ENCODE measurements at regions not wholly inside any gene's neighbourhood (a gene's known extent, or its start where the extent isn't known, plus 50 kb on each side); places are given as distances from the start of the nearest gene placed in this dataset.
A peak's percentile ranks its signal among the peaks of the same experiment; 100 is the strongest.

- Histone ChIP-seq H3K27ac (peak overlapping the region; percentile 88 to 90), H3K4me1 (peaks cover 35 to 73% of the 10 kb centered on the region in 2 donors), H3K27me3 (no peaks in the 10 kb centered on the region), H3K36me3 (no peaks in the 10 kb centered on the region), H3K9me3 (no peaks in the 10 kb centered on the region), H3K4me3 (no peak overlapping the region)
- intact Hi-C loops (cut with DNase I) = no loop called here
- TF ChIP-seq CTCF (IDR thresholded peaks at IDR 0.05) = no peak
- DNase-seq (ENCODE audit: low spot score in 2 of 2) = peak; percentile 36 to 87
Measured at GRCh38 chr2:42961385-42961811, 169.0 kb upstream of the HAAO start.

DNA sequence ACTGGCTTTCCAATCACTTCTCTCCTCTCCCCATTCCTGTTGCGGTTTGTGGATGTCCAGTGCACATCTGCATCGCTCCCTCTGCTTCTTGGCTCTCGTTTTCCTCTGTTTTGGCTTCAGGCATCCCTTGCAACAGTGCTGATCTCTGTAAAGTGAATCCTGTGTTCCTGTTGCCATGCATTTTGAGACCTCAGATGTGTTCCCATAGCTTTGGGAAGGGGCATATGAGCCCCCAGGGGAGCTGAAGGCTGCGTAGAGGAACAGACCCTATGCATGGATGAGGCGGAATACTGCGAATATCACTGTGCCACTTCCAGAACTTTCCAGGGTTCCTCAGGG lies 168.4 kb upstream of the HAAO start:
- intact Hi-C loops (cut with DNase I) = no loop called here
- Histone ChIP-seq H3K4me3 (no peak overlapping the region), H3K27me3 (no peaks in the 10 kb centered on the region), H3K36me3 (no peaks in the 10 kb centered on the region), H3K4me1 (peaks cover 35 to 73% of the 10 kb centered on the region in 2 donors), H3K9me3 (no peaks in the 10 kb centered on the region), H3K27ac (peak overlapping the region; percentile 88 to 90)
- TF ChIP-seq CTCF (IDR thresholded peaks at IDR 0.05) = no peak
- DNase-seq (ENCODE audit: low spot score in 2 of 2) = no peak

DNA sequence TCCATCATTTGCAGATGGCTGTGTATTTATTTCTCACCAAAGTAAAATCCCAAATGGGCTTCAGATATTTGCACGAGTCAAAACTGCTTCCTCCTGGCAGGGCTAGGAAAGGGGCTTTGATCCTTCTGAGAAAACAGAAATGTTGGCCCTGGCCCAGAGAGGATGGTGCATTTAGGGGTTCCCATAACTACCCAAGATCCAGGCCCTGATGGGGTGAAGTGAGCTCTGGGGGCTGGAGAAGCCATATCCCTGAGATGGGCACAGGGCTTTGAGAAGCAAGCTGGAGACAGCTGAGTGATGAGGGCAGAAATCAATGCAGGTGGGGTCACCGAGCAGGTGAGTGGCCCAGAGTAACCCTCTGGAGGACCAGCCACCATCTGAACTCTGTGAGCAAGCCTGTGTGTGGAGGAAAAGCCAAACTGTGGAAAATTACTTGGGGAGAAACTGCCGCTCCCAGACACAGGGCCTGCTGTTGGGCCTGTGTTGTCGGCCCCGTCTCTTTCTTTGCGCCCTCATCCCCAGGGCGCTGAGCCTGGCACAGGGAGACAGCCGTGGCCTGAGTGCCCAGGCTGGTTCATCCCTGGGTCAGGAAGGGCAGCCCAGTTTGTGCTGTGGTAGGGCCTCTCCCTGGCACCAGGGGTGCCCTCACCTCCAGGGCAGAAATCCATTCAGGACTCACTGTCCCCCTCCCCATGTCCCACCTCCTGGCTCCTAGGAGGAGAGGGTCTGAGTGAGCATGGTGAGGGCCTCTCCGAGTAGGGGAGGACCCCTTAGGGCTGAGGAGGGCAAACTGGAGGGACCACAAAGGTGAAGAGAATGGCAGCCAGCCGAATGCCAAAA lies 167.8 kb upstream of the HAAO start:
- Histone ChIP-seq H3K27ac (peak overlapping the region; percentile 88 to 90), H3K9me3 (no peaks in the 10 kb centered on the region), H3K27me3 (no peaks in the 10 kb centered on the region), H3K36me3 (no peaks in the 10 kb centered on the region), H3K4me3 (no peak overlapping the region), H3K4me1 (peaks cover 35 to 73% of the 10 kb centered on the region in 2 donors)
- intact Hi-C loops (cut with DNase I) = no loop called here
- no peak for DNase-seq (ENCODE audit: low spot score in 2 of 2)
- no peak for TF ChIP-seq CTCF (IDR thresholded peaks at IDR 0.05)

GRCh38 chr2:42959234-42960001 lies 167.0 kb upstream of the HAAO start:
- H3K4me3 ChIP-seq = no peak overlapping the region
- H3K36me3 ChIP-seq = no peaks in the 10 kb centered on the region
- H3K27ac ChIP-seq = peak overlapping the region; percentile 88 to 90
- intact Hi-C loops (cut with DNase I) = no loop called here
- TF ChIP-seq CTCF (IDR thresholded peaks at IDR 0.05) = no peak
- H3K4me1 ChIP-seq = peaks cover 29 to 68% of the 10 kb centered on the region in 2 donors
- no peaks in the 10 kb centered on the region for H3K27me3 ChIP-seq
- H3K9me3 ChIP-seq = no peaks in the 10 kb centered on the region
- DNase-seq (ENCODE audit: low spot score in 2 of 2) = peak in 1 of 2 donors; percentile 86

GRCh38 chr2:42958741-42959233 lies 166.4 kb upstream of the HAAO start:
- H3K9me3 ChIP-seq = no peaks in the 10 kb centered on the region
- no peak for TF ChIP-seq CTCF (IDR thresholded peaks at IDR 0.05)
- peaks cover 29 to 70% of the 10 kb centered on the region in 2 donors for H3K4me1 ChIP-seq
- H3K27me3 ChIP-seq = no peaks in the 10 kb centered on the region
- no peaks in the 10 kb centered on the region for H3K36me3 ChIP-seq
- peak overlapping the region; percentile 88 to 90 for H3K27ac ChIP-seq
- DNase-seq (ENCODE audit: low spot score in 2 of 2) = no peak
- no peak overlapping the region for H3K4me3 ChIP-seq
- intact Hi-C loops (cut with DNase I) = no loop called here

All from ascending aorta (tissue), 2 donors.